ENCODE measurements at regions not wholly inside any gene's neighbourhood (a gene's known extent, or its start where the extent isn't known, plus 50 kb on each side); places are given as distances from the start of the nearest gene placed in this dataset.
"Not testable (repeated sequence)": the region's sequence is repeated elsewhere in the genome, so short reads cannot be mapped to it uniquely, and the experiment has no call there.

- DNase-seq, result not testable (repeated sequence)
These were observed 84.5 kb downstream of the IDS start for GRCh38 chrX:149420566-149420965.

- DNase-seq, result no peak
These were observed 107.1 kb downstream of the IDS start for GRCh38 chrX:149398027-149398426.

GRCh38 chrX:149392921-149393320 is 112.2 kb downstream of the IDS start:
- DNase-seq, result no peak

- no peak for DNase-seq
These were observed 121.3 kb downstream of the IDS start for GRCh38 chrX:149383852-149384251.

- DNase-seq, result no peak
These were observed 130.4 kb downstream of the IDS start for GRCh38 chrX:149374751-149375150.

- no peak for DNase-seq
These were observed 132.2 kb downstream of the IDS start for GRCh38 chrX:149372866-149373265.

- DNase-seq, result no peak
These were observed 133.1 kb downstream of the IDS start for GRCh38 chrX:149371986-149372385.

GRCh38 chrX:149370097-149370496 is 135.0 kb downstream of the IDS start:
- DNase-seq, result no peak

GRCh38 chrX:149365552-149365951 is 139.6 kb downstream of the IDS start:
- DNase-seq, result no peak

- no peak for DNase-seq
These were observed 140.0 kb downstream of the IDS start for GRCh38 chrX:149365061-149365460.

- DNase-seq, result no peak
These were observed 141.1 kb downstream of the IDS start for GRCh38 chrX:149363965-149364364.

- DNase-seq, result no peak
These were observed 158.8 kb downstream of the IDS start for GRCh38 chrX:149346306-149346705.

GRCh38 chrX:149322316-149322715 is 182.8 kb downstream of the IDS start:
- DNase-seq, result no peak

- no peak for DNase-seq
These were observed 191.2 kb downstream of the IDS start for GRCh38 chrX:149313871-149314371.

GRCh38 chrX:149312988-149313387 is 192.1 kb downstream of the IDS start:
- DNase-seq, result no peak

- no peak for DNase-seq
These were observed 193.0 kb downstream of the IDS start for GRCh38 chrX:149312097-149312496.

- DNase-seq, result no peak
These were observed 202.4 kb downstream of the IDS start for GRCh38 chrX:149302705-149303104.

- DNase-seq, result no peak
These were observed 207.0 kb downstream of the IDS start for GRCh38 chrX:149298111-149298510.

GRCh38 chrX:149296092-149296491 is 209.0 kb downstream of the IDS start:
- DNase-seq, result no peak

GRCh38 chrX:149286940-149287349 is 218.2 kb downstream of the IDS start:
- DNase-seq, result peak; percentile 39

- no peak for DNase-seq
These were observed 220.5 kb downstream of the IDS start for GRCh38 chrX:149284616-149285015.

GRCh38 chrX:149283853-149284252 is 221.3 kb downstream of the IDS start:
- no peak for DNase-seq

GRCh38 chrX:149282909-149283308 is 222.2 kb downstream of the IDS start:
- DNase-seq, result no peak

GRCh38 chrX:149280011-149280410 is 225.1 kb downstream of the IDS start:
- no peak for DNase-seq

GRCh38 chrX:149275836-149276235 is 229.3 kb downstream of the IDS start:
- DNase-seq, result no peak

Measured in activated CD4-positive, CD25-positive, alpha-beta regulatory T cell treated with anti-CD3 and anti-CD28 coated beads, Interleukin-2, amount 50 U/mL, for 72 hours (primary cell).